ENCODE measurements at regions not wholly inside any gene's neighbourhood (a gene's known extent, or its start where the extent isn't known, plus 50 kb on each side); places are given as distances from the start of the nearest gene placed in this dataset.
"Not testable (repeated sequence)": the region's sequence is repeated elsewhere in the genome, so short reads cannot be mapped to it uniquely, and the experiment has no call there.

- intact Hi-C loops (cut with micrococcal nuclease) = no loop called here
- no peaks in the 10 kb centered on the region for H3K4me1 Mint-ChIP-seq
- H3K27me3 Mint-ChIP-seq = no peaks in the 10 kb centered on the region
- H3K4me3 Mint-ChIP-seq = no peak overlapping the region
- no peaks in the 10 kb centered on the region for H3K9me3 Mint-ChIP-seq
- no peak overlapping the region for H3K27ac Mint-ChIP-seq
- H3K36me3 Mint-ChIP-seq (ENCODE audit: low read depth) = no peaks in the 10 kb centered on the region
- no peak for DNase-seq
Measured at GRCh38 chr4:147223576-147223975, 257.3 kb upstream of the EDNRA start.

- intact Hi-C loops (cut with micrococcal nuclease) = no loop called here
- no peaks in the 10 kb centered on the region for H3K9me3 Mint-ChIP-seq
- no peaks in the 10 kb centered on the region for H3K27me3 Mint-ChIP-seq
Measured at GRCh38 chr4:147236806-147237205, 244.1 kb upstream of the EDNRA start.

GRCh38 chr4:147244786-147245185 is 236.1 kb upstream of the EDNRA start:
- no peak overlapping the region for H3K4me3 Mint-ChIP-seq
- DNase-seq = no peak
- no peaks in the 10 kb centered on the region for H3K9me3 Mint-ChIP-seq
- no peak overlapping the region for H3K27ac Mint-ChIP-seq
- no peaks in the 10 kb centered on the region for H3K27me3 Mint-ChIP-seq
- H3K36me3 Mint-ChIP-seq (ENCODE audit: low read depth) = no peaks in the 10 kb centered on the region
- H3K4me1 Mint-ChIP-seq = no peaks in the 10 kb centered on the region
- intact Hi-C loops (cut with micrococcal nuclease) = no loop called here

More at GRCh38 chr4:147236806-147237205, 244.1 kb upstream of the EDNRA start:
- Mint-ChIP-seq H3K4me3 (no peak overlapping the region), H3K4me1 (no peaks in the 10 kb centered on the region), H3K36me3 (ENCODE audit: low read depth) (no peaks in the 10 kb centered on the region), H3K27ac (no peak overlapping the region)
- DNase-seq = no peak

GRCh38 chr4:147246096-147246495 is 234.8 kb upstream of the EDNRA start:
- H3K27ac Mint-ChIP-seq = no peak overlapping the region
- DNase-seq = no peak
- H3K9me3 Mint-ChIP-seq = no peaks in the 10 kb centered on the region
- no peaks in the 10 kb centered on the region for H3K27me3 Mint-ChIP-seq
- intact Hi-C loops (cut with micrococcal nuclease) = no loop called here
- no peaks in the 10 kb centered on the region for H3K4me1 Mint-ChIP-seq
- no peak overlapping the region for H3K4me3 Mint-ChIP-seq
- no peaks in the 10 kb centered on the region for H3K36me3 Mint-ChIP-seq (ENCODE audit: low read depth)

GRCh38 chr4:147246528-147246927 is 234.4 kb upstream of the EDNRA start:
- intact Hi-C loops (cut with micrococcal nuclease); H3K4me3 Mint-ChIP-seq; H3K27me3 Mint-ChIP-seq; H3K4me1 Mint-ChIP-seq; H3K36me3 Mint-ChIP-seq (ENCODE audit: low read depth); H3K9me3 Mint-ChIP-seq; DNase-seq; H3K27ac Mint-ChIP-seq: not testable (repeated sequence)

GRCh38 chr4:147247579-147247978 is 233.3 kb upstream of the EDNRA start:
- Mint-ChIP-seq H3K27me3 (no peaks in the 10 kb centered on the region), H3K27ac (no peak overlapping the region), H3K9me3 (no peaks in the 10 kb centered on the region), H3K4me3 (no peak overlapping the region), H3K36me3 (ENCODE audit: low read depth) (no peaks in the 10 kb centered on the region), H3K4me1 (no peaks in the 10 kb centered on the region)
- intact Hi-C loops (cut with micrococcal nuclease) = no loop called here
- no peak for DNase-seq

- no peaks in the 10 kb centered on the region for H3K27me3 Mint-ChIP-seq
- no peak overlapping the region for H3K4me3 Mint-ChIP-seq
- intact Hi-C loops (cut with micrococcal nuclease) = no loop called here
- H3K4me1 Mint-ChIP-seq = no peaks in the 10 kb centered on the region
- H3K36me3 Mint-ChIP-seq (ENCODE audit: low read depth) = no peaks in the 10 kb centered on the region
- DNase-seq = no peak
- no peak overlapping the region for H3K27ac Mint-ChIP-seq
- peaks cover 5% of the 10 kb centered on the region for H3K9me3 Mint-ChIP-seq
Measured at GRCh38 chr4:147250062-147250461, 230.8 kb upstream of the EDNRA start.

- intact Hi-C loops (cut with micrococcal nuclease); H3K27me3 Mint-ChIP-seq; H3K36me3 Mint-ChIP-seq (ENCODE audit: low read depth); H3K9me3 Mint-ChIP-seq; H3K4me3 Mint-ChIP-seq; H3K4me1 Mint-ChIP-seq; H3K27ac Mint-ChIP-seq; DNase-seq: not testable (repeated sequence)
Measured at GRCh38 chr4:147255268-147255667, 225.6 kb upstream of the EDNRA start.

GRCh38 chr4:147259271-147259670 is 221.6 kb upstream of the EDNRA start:
- H3K9me3 Mint-ChIP-seq; H3K36me3 Mint-ChIP-seq (ENCODE audit: low read depth); DNase-seq; H3K27ac Mint-ChIP-seq; H3K27me3 Mint-ChIP-seq; H3K4me1 Mint-ChIP-seq; intact Hi-C loops (cut with micrococcal nuclease); H3K4me3 Mint-ChIP-seq: not testable (repeated sequence)

GRCh38 chr4:147284256-147284835 is 196.6 kb upstream of the EDNRA start:
- H3K4me3 Mint-ChIP-seq = no peak overlapping the region
- no peak overlapping the region for H3K27ac Mint-ChIP-seq
- H3K36me3 Mint-ChIP-seq (ENCODE audit: low read depth) = no peaks in the 10 kb centered on the region
- H3K27me3 Mint-ChIP-seq = no peaks in the 10 kb centered on the region
- intact Hi-C loops (cut with micrococcal nuclease) = no loop called here
- no peaks in the 10 kb centered on the region for H3K4me1 Mint-ChIP-seq
- H3K9me3 Mint-ChIP-seq = no peaks in the 10 kb centered on the region
- no peak for DNase-seq

GRCh38 chr4:147284935-147285334 is 196.0 kb upstream of the EDNRA start:
- Mint-ChIP-seq H3K4me1 (no peaks in the 10 kb centered on the region), H3K36me3 (ENCODE audit: low read depth) (no peaks in the 10 kb centered on the region), H3K9me3 (no peaks in the 10 kb centered on the region), H3K27ac (no peak overlapping the region), H3K4me3 (no peak overlapping the region), H3K27me3 (no peaks in the 10 kb centered on the region)
- DNase-seq = no peak
- intact Hi-C loops (cut with micrococcal nuclease) = no loop called here

- no peak overlapping the region for H3K4me3 Mint-ChIP-seq
- intact Hi-C loops (cut with micrococcal nuclease) = no loop called here
- no peak for DNase-seq
- H3K27ac Mint-ChIP-seq = no peak overlapping the region
- H3K27me3 Mint-ChIP-seq = no peaks in the 10 kb centered on the region
- no peaks in the 10 kb centered on the region for H3K9me3 Mint-ChIP-seq
- no peaks in the 10 kb centered on the region for H3K4me1 Mint-ChIP-seq
- H3K36me3 Mint-ChIP-seq (ENCODE audit: low read depth) = no peaks in the 10 kb centered on the region
Measured at GRCh38 chr4:147285751-147286150, 195.1 kb upstream of the EDNRA start.

- intact Hi-C loops (cut with micrococcal nuclease) = no loop called here
- DNase-seq = no peak
- no peak overlapping the region for H3K4me3 Mint-ChIP-seq
- H3K4me1 Mint-ChIP-seq = no peaks in the 10 kb centered on the region
- H3K27ac Mint-ChIP-seq = no peak overlapping the region
- H3K9me3 Mint-ChIP-seq = no peaks in the 10 kb centered on the region
- no peaks in the 10 kb centered on the region for H3K27me3 Mint-ChIP-seq
- H3K36me3 Mint-ChIP-seq (ENCODE audit: low read depth) = no peaks in the 10 kb centered on the region
Measured at GRCh38 chr4:147286846-147287587, 193.9 kb upstream of the EDNRA start.

- DNase-seq = no peak
- H3K4me1 Mint-ChIP-seq = no peaks in the 10 kb centered on the region
- no peak overlapping the region for H3K27ac Mint-ChIP-seq
- no peak overlapping the region for H3K4me3 Mint-ChIP-seq
- no peaks in the 10 kb centered on the region for H3K27me3 Mint-ChIP-seq
- H3K9me3 Mint-ChIP-seq = no peaks in the 10 kb centered on the region
- intact Hi-C loops (cut with micrococcal nuclease) = no loop called here
- H3K36me3 Mint-ChIP-seq (ENCODE audit: low read depth) = no peaks in the 10 kb centered on the region
Measured at GRCh38 chr4:147287588-147287890, 193.4 kb upstream of the EDNRA start.

GRCh38 chr4:147288512-147288911 is 192.4 kb upstream of the EDNRA start:
- no peaks in the 10 kb centered on the region for H3K36me3 Mint-ChIP-seq (ENCODE audit: low read depth)
- H3K4me1 Mint-ChIP-seq = no peaks in the 10 kb centered on the region
- H3K9me3 Mint-ChIP-seq = no peaks in the 10 kb centered on the region
- no peaks in the 10 kb centered on the region for H3K27me3 Mint-ChIP-seq
- no peak for DNase-seq
- no peak overlapping the region for H3K4me3 Mint-ChIP-seq
- H3K27ac Mint-ChIP-seq = no peak overlapping the region
- intact Hi-C loops (cut with micrococcal nuclease) = no loop called here
